ENCODE measurements at regions not wholly inside any gene's neighbourhood (a gene's known extent, or its start where the extent isn't known, plus 50 kb on each side); places are given as distances from the start of the nearest gene placed in this dataset.

GRCh38 chr4:122100508-122100907, 51.6 kb upstream of the BLTP1 start:
- peak; percentile 25; the same call in 1 of the 2 replicates for TF ChIP-seq CREB1 (IDR thresholded peaks at IDR 0.05; ENCODE audit: low read depth)
- TF ChIP-seq MAX (IDR thresholded peaks at IDR 0.05), result peak; percentile 55; the same call in 1 of the 2 replicates
- peak; percentile 94 for TF ChIP-seq TEAD4 (IDR thresholded peaks at IDR 0.05)
- peak; percentile 97 for TF ChIP-seq FOXM1 (IDR thresholded peaks at IDR 0.05; ENCODE audit: borderline replicate concordance, low read depth)
- TF ChIP-seq EP300 (IDR thresholded peaks at IDR 0.05; ENCODE audit: borderline replicate concordance), result peak; percentile 98
- no peak for TF ChIP-seq REST (IDR thresholded peaks at IDR 0.05; ENCODE audit: low read depth)
- TF ChIP-seq USF1 (IDR thresholded peaks at IDR 0.05), result peak; percentile 24; the same call in 1 of the 2 replicates
- peak; percentile 97 for TF ChIP-seq TCF12 (IDR thresholded peaks at IDR 0.05; ENCODE audit: low read depth)
- no peak for TF ChIP-seq ZBTB7A (IDR thresholded peaks at IDR 0.05; ENCODE audit: low read depth)
- TF ChIP-seq NFIC (IDR thresholded peaks at IDR 0.05), result peak; percentile 95
- no peak for TF ChIP-seq EGR1 (IDR thresholded peaks at IDR 0.05)
- TF ChIP-seq TAF1 (IDR thresholded peaks at IDR 0.05; ENCODE audit: low read depth), result no peak
- 0 out of 2 replicates have a peak, but pooled peaks have one; percentile 27 for TF ChIP-seq RAD21 (IDR thresholded peaks at IDR 0.05; ENCODE audit: low read depth)
- TF ChIP-seq CEBPB (IDR thresholded peaks at IDR 0.05), result peak; percentile 98
- no peak for TF ChIP-seq YY1 (IDR thresholded peaks at IDR 0.05; ENCODE audit: low read depth)

GRCh38 chr4:122099896-122100295, 52.2 kb upstream of the BLTP1 start:
- 0 out of 2 replicates have a peak, but pooled peaks have one; percentile 18 for TF ChIP-seq USF1 (IDR thresholded peaks at IDR 0.05)
- no peak for TF ChIP-seq CEBPB (IDR thresholded peaks at IDR 0.05)

GRCh38 chr4:122091836-122092405, 60.2 kb upstream of the BLTP1 start:
- TF ChIP-seq USF1 (IDR thresholded peaks at IDR 0.05) (no peak), TAF1 (IDR thresholded peaks at IDR 0.05; ENCODE audit: low read depth) (no peak), RAD21 (IDR thresholded peaks at IDR 0.05; ENCODE audit: low read depth) (no peak), EP300 (IDR thresholded peaks at IDR 0.05; ENCODE audit: borderline replicate concordance) (no peak), EGR1 (IDR thresholded peaks at IDR 0.05) (no peak), CREB1 (IDR thresholded peaks at IDR 0.05; ENCODE audit: low read depth) (no peak), YY1 (IDR thresholded peaks at IDR 0.05; ENCODE audit: low read depth) (no peak), TCF12 (IDR thresholded peaks at IDR 0.05; ENCODE audit: low read depth) (no peak), ZBTB7A (IDR thresholded peaks at IDR 0.05; ENCODE audit: low read depth) (no peak), REST (IDR thresholded peaks at IDR 0.05; ENCODE audit: low read depth) (no peak), CEBPB (IDR thresholded peaks at IDR 0.05) (no peak), TEAD4 (IDR thresholded peaks at IDR 0.05) (no peak), NFIC (IDR thresholded peaks at IDR 0.05) (no peak), FOXM1 (IDR thresholded peaks at IDR 0.05; ENCODE audit: borderline replicate concordance, low read depth) (no peak), MAX (IDR thresholded peaks at IDR 0.05) (no peak)

GRCh38 chr4:122091397-122091796, 60.7 kb upstream of the BLTP1 start:
- TF ChIP-seq TEAD4 (IDR thresholded peaks at IDR 0.05) (no peak), RAD21 (IDR thresholded peaks at IDR 0.05; ENCODE audit: low read depth) (no peak), CEBPB (IDR thresholded peaks at IDR 0.05) (no peak), MAX (IDR thresholded peaks at IDR 0.05) (no peak), YY1 (IDR thresholded peaks at IDR 0.05; ENCODE audit: low read depth) (no peak), USF1 (IDR thresholded peaks at IDR 0.05) (no peak), ZBTB7A (IDR thresholded peaks at IDR 0.05; ENCODE audit: low read depth) (no peak)

GRCh38 chr4:122090989-122091388, 61.1 kb upstream of the BLTP1 start:
- TF ChIP-seq CEBPB (IDR thresholded peaks at IDR 0.05) (no peak), FOXM1 (IDR thresholded peaks at IDR 0.05; ENCODE audit: borderline replicate concordance, low read depth) (no peak), YY1 (IDR thresholded peaks at IDR 0.05; ENCODE audit: low read depth) (no peak), EGR1 (IDR thresholded peaks at IDR 0.05) (no peak), EP300 (IDR thresholded peaks at IDR 0.05; ENCODE audit: borderline replicate concordance) (no peak), RAD21 (IDR thresholded peaks at IDR 0.05; ENCODE audit: low read depth) (no peak), TCF12 (IDR thresholded peaks at IDR 0.05; ENCODE audit: low read depth) (no peak), USF1 (IDR thresholded peaks at IDR 0.05) (no peak), ZBTB7A (IDR thresholded peaks at IDR 0.05; ENCODE audit: low read depth) (no peak), MAX (IDR thresholded peaks at IDR 0.05) (no peak), CREB1 (IDR thresholded peaks at IDR 0.05; ENCODE audit: low read depth) (no peak), REST (IDR thresholded peaks at IDR 0.05; ENCODE audit: low read depth) (no peak), NFIC (IDR thresholded peaks at IDR 0.05) (no peak), TEAD4 (IDR thresholded peaks at IDR 0.05) (no peak)

All from Ishikawa (cell line).